ENCODE measurements at regions not wholly inside any gene's neighbourhood (a gene's known extent, or its start where the extent isn't known, plus 50 kb on each side); places are given as distances from the start of the nearest gene placed in this dataset.

DNA sequence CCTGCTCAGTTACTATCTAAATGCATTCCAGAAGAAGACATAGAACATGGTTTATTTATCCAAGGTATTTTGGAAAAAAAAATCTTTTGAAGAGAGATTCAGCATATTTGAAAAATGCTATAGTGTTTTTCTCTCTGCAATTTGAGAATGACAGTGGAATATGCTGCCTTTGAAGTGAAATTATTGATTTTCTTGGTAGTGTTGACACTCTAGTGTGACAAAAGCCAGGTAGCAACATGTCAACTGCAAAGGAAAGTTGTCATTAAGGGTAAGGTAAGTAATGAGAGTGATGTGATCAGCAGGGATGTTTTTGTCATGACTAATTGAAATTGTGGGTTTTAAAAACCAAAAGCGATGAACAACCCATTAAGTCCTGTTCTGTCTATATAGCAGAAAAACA, 1387.1 kb upstream of the TMEFF2 start:
- no peak for TF ChIP-seq ZNF37A (tag by site-specific recombination; IDR thresholded peaks at IDR 0.05)
- no peak for TF ChIP-seq ZEB2 (tag by site-specific recombination; IDR thresholded peaks at IDR 0.05)
- no peak for TF ChIP-seq REPIN1 (tag by site-specific recombination; IDR thresholded peaks at IDR 0.05; ENCODE audit: low read depth)
- no peak for TF ChIP-seq ZNF48 (tag by site-specific recombination; IDR thresholded peaks at IDR 0.05)
- TF ChIP-seq, protein P1, sequence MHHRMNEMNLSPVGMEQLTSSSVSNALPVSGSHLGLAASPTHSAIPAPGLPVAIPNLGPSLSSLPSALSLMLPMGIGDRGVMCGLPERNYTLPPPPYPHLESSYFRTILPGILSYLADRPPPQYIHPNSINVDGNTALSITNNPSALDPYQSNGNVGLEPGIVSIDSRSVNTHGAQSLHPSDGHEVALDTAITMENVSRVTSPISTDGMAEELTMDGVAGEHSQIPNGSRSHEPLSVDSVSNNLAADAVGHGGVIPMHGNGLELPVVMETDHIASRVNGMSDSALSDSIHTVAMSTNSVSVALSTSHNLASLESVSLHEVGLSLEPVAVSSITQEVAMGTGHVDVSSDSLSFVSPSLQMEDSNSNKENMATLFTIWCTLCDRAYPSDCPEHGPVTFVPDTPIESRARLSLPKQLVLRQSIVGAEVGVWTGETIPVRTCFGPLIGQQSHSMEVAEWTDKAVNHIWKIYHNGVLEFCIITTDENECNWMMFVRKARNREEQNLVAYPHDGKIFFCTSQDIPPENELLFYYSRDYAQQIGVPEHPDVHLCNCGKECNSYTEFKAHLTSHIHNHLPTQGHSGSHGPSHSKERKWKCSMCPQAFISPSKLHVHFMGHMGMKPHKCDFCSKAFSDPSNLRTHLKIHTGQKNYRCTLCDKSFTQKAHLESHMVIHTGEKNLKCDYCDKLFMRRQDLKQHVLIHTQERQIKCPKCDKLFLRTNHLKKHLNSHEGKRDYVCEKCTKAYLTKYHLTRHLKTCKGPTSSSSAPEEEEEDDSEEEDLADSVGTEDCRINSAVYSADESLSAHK (tag by site-specific recombination; IDR thresholded peaks at IDR 0.05) = no peak
- no peak for TF ChIP-seq ZFHX2 (tag by site-specific recombination; conservative IDR thresholded peaks at IDR 0.05)
- TF ChIP-seq ZNF747 (tag by site-specific recombination; IDR thresholded peaks at IDR 0.05) = no peak
- no peak for TF ChIP-seq ZNF266 (tag by site-specific recombination; IDR thresholded peaks at IDR 0.05; ENCODE audit: low read depth)
- no peak for TF ChIP-seq CTCF (tag by site-specific recombination; IDR thresholded peaks at IDR 0.05)
- TF ChIP-seq ZNF112 (tag by site-specific recombination; IDR thresholded peaks at IDR 0.05) = no peak
- no peak for TF ChIP-seq ZNF169 (tag by site-specific recombination; IDR thresholded peaks at IDR 0.05)
- no peak for TF ChIP-seq ZNF610 (tag by site-specific recombination; IDR thresholded peaks at IDR 0.05; ENCODE audit: borderline replicate concordance)
- no peak for TF ChIP-seq ZNF585B (tag by site-specific recombination; IDR thresholded peaks at IDR 0.05)
- TF ChIP-seq, protein P2, sequence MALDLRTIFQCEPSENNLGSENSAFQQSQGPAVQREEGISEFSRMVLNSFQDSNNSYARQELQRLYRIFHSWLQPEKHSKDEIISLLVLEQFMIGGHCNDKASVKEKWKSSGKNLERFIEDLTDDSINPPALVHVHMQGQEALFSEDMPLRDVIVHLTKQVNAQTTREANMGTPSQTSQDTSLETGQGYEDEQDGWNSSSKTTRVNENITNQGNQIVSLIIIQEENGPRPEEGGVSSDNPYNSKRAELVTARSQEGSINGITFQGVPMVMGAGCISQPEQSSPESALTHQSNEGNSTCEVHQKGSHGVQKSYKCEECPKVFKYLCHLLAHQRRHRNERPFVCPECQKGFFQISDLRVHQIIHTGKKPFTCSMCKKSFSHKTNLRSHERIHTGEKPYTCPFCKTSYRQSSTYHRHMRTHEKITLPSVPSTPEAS (tag by site-specific recombination; IDR thresholded peaks at IDR 0.05) = no peak
- ChIA-PET CTCF (interaction anchor here (0.7 kb wide), 1 partner anchor 389 kb away, joined by 4 read pairs; no protein-coding TSS in a partner anchor), POLR2A (no interaction called here)

GRCh38 chr2:193580176-193580950, 1385.6 kb upstream of the TMEFF2 start:
- no peak overlapping the region for H3K4me3 ChIP-seq (ENCODE audit: low read depth, low read length)
- ChIA-PET CTCF (no interaction called here), POLR2A (no interaction called here)
- TF ChIP-seq YY1 (tag by site-specific recombination; IDR thresholded peaks at IDR 0.05) (no peak), ZBTB7A (tag by site-specific recombination; IDR thresholded peaks at IDR 0.05; ENCODE audit: low read depth) (no peak), ZNF335 (tag by site-specific recombination; conservative IDR thresholded peaks at IDR 0.05) (no peak), ZNF202 (tag by site-specific recombination; IDR thresholded peaks at IDR 0.05; ENCODE audit: borderline replicate concordance) (no peak), ZNF521 (tag by site-specific recombination; IDR thresholded peaks at IDR 0.05) (no peak), KLF8 (tag by site-specific recombination; IDR thresholded peaks at IDR 0.05) (no peak), ZNF664 (tag by site-specific recombination; IDR thresholded peaks at IDR 0.05) (no peak)
- H3K9me3 ChIP-seq (ENCODE audit: control insufficient read depth, insufficient read depth, low read depth, low read length) = no peaks in the 10 kb centered on the region
- H3K4me1 ChIP-seq (ENCODE audit: control insufficient read depth, insufficient read depth, low read length) = no peaks in the 10 kb centered on the region
- H3K27ac ChIP-seq (ENCODE audit: extremely low read depth, low read depth, low read length) = no peak overlapping the region
- H3K36me3 ChIP-seq (ENCODE audit: control insufficient read depth in 2 of 2, insufficient read depth in 1 of 2, low read length in 2 of 2) = no peaks in the 10 kb centered on the region

More for the DNA sequence above, 1387.1 kb upstream of the TMEFF2 start:
- no peak overlapping the region for H3K4me3 ChIP-seq (ENCODE audit: low read depth, low read length)
- H3K4me1 ChIP-seq (ENCODE audit: control insufficient read depth, insufficient read depth, low read length) = no peaks in the 10 kb centered on the region
- H3K9me3 ChIP-seq (ENCODE audit: control insufficient read depth, insufficient read depth, low read depth, low read length) = no peaks in the 10 kb centered on the region
- H3K36me3 ChIP-seq (ENCODE audit: control insufficient read depth in 2 of 2, insufficient read depth in 1 of 2, low read length in 2 of 2) = no peaks in the 10 kb centered on the region
- no peak overlapping the region for H3K27ac ChIP-seq (ENCODE audit: extremely low read depth, low read depth, low read length)
